ENCODE measurements at regions not wholly inside any gene's neighbourhood (a gene's known extent, or its start where the extent isn't known, plus 50 kb on each side); places are given as distances from the start of the nearest gene placed in this dataset.

DNA sequence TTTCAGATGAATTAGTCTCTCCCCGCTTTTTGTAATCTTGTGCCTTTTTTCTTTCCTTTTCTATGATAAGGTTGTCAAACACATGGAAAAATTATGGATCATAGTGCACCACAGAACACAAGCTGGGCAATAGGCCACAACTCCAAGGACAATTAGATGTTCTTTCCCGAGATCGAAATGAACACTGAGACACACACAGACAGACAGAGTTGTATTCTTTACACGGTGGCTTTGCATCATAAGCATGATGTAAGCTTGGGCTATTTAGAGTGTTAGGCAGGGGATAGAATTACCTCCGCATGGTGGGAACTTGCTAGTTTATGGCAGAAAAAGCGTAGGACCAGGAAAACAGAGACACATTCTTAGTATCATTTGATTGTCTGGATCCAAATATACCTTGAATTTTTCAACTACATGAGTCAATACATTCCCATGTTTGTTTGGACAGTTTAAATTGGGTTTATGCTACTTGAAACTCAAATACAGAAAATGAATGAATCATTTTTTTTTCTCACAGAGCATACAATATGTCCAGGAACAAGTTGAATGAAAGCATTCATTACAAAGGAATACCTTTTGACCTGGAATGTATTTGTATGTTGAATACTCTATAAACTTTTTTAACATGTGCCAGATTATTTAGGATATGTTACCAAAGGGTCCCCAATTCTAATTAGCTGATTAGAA is 1611.5 kb upstream of the TMEFF2 start:
- Mint-ChIP-seq H3K4me1 (no peaks in the 10 kb centered on the region), H3K9me3 (no peaks in the 10 kb centered on the region), H3K36me3 (no peaks in the 10 kb centered on the region), H3K27me3 (ENCODE audit: low read depth in 3 of 3) (no peaks in the 10 kb centered on the region), H3K4me3 (no peak overlapping the region), H3K27ac (no peak overlapping the region)
- WGBS (ENCODE audit: insufficient coverage), result 80% methylated on average over 2 of the region's 6 CpGs
- intact Hi-C loops (cut with micrococcal nuclease), result no loop called here
- H3K9me3 ChIP-seq (replicated peaks in 1 of 2; ENCODE audit: control insufficient read depth in 1 of 2, insufficient read depth in 1 of 2, low read length in 2 of 2), result no peaks in the 10 kb centered on the region
- no peaks in the 10 kb centered on the region for H3K79me2 ChIP-seq (ENCODE audit: insufficient read depth, low read length)
- H3K4me3 ChIP-seq (replicated peaks in 1 of 3; ENCODE audit: low read depth in 2 of 3, low read length in 3 of 3), result no peak overlapping the region
- no peaks in the 10 kb centered on the region for H4K20me1 ChIP-seq (ENCODE audit: insufficient read depth, low read length)
- no peaks in the 10 kb centered on the region for H3K36me3 ChIP-seq (replicated peaks in 1 of 2; ENCODE audit: control insufficient read depth in 1 of 2, insufficient read depth in 2 of 2, low read length in 2 of 2)
- H3K4me1 ChIP-seq (ENCODE audit: control insufficient read depth in 1 of 2, insufficient read depth in 2 of 2, low read length in 2 of 2), result no peaks in the 10 kb centered on the region
- H2AFZ ChIP-seq (ENCODE audit: insufficient read depth, low read depth, low read length, poor library complexity, severe bottlenecking), result no peak overlapping the region
- H3K9ac ChIP-seq (ENCODE audit: insufficient read depth, low read length, poor library complexity, severe bottlenecking), result no peak overlapping the region
- TF ChIP-seq, protein P1, sequence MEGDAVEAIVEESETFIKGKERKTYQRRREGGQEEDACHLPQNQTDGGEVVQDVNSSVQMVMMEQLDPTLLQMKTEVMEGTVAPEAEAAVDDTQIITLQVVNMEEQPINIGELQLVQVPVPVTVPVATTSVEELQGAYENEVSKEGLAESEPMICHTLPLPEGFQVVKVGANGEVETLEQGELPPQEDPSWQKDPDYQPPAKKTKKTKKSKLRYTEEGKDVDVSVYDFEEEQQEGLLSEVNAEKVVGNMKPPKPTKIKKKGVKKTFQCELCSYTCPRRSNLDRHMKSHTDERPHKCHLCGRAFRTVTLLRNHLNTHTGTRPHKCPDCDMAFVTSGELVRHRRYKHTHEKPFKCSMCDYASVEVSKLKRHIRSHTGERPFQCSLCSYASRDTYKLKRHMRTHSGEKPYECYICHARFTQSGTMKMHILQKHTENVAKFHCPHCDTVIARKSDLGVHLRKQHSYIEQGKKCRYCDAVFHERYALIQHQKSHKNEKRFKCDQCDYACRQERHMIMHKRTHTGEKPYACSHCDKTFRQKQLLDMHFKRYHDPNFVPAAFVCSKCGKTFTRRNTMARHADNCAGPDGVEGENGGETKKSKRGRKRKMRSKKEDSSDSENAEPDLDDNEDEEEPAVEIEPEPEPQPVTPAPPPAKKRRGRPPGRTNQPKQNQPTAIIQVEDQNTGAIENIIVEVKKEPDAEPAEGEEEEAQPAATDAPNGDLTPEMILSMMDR (IDR thresholded peaks at IDR 0.05), result no peak
- H3K4me2 ChIP-seq (replicated peaks; ENCODE audit: extremely low read depth, low read length, poor library complexity, severe bottlenecking), result no peak overlapping the region
- no peak for DNase-seq
- H3K27me3 ChIP-seq (ENCODE audit: control insufficient read depth in 2 of 2, insufficient read depth in 2 of 2, low read length in 2 of 2), result no peaks in the 10 kb centered on the region
- no peak overlapping the region for H3K27ac ChIP-seq (ENCODE audit: low read depth in 1 of 2, low read length in 2 of 2)

DNA sequence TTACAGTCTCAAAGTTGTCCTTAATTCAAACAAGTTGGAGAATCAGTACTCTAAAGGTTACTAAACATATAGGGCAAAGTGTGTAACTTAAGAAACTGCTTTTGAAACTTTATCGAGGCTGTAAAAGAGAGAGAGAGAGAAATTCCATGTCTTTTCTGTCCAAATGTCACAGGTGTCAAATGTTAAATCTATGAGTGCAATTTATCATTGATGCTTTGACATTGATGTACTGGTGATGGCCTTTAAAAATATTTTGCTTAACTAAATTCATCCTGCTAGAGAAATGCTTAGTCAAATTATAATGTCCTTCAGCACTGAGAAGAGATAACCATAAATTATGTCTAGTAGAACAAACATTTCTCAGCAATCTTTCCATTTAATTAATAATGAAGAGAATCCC is 1602.1 kb upstream of the TMEFF2 start:
- Histone ChIP-seq H3K4me1 (ENCODE audit: control insufficient read depth in 1 of 2, insufficient read depth in 2 of 2, low read length in 2 of 2) (no peaks in the 10 kb centered on the region), H3K9me3 (replicated peaks in 1 of 2; ENCODE audit: control insufficient read depth in 1 of 2, insufficient read depth in 1 of 2, low read length in 2 of 2) (no peaks in the 10 kb centered on the region), H3K27ac (ENCODE audit: low read depth in 1 of 2, low read length in 2 of 2) (no peak overlapping the region), H3K9ac (ENCODE audit: insufficient read depth, low read length, poor library complexity, severe bottlenecking) (no peak overlapping the region), H3K36me3 (replicated peaks in 1 of 2; ENCODE audit: control insufficient read depth in 1 of 2, insufficient read depth in 2 of 2, low read length in 2 of 2) (no peaks in the 10 kb centered on the region), H3K4me2 (replicated peaks; ENCODE audit: extremely low read depth, low read length, poor library complexity, severe bottlenecking) (no peak overlapping the region), H3K4me3 (replicated peaks in 1 of 3; ENCODE audit: low read depth in 2 of 3, low read length in 3 of 3) (no peak overlapping the region), H2AFZ (ENCODE audit: insufficient read depth, low read depth, low read length, poor library complexity, severe bottlenecking) (no peak overlapping the region), H3K27me3 (ENCODE audit: control insufficient read depth in 2 of 2, insufficient read depth in 2 of 2, low read length in 2 of 2) (no peaks in the 10 kb centered on the region), H4K20me1 (ENCODE audit: insufficient read depth, low read length) (no peaks in the 10 kb centered on the region), H3K79me2 (ENCODE audit: insufficient read depth, low read length) (no peaks in the 10 kb centered on the region)
- peaks cover 0 to 5% (median 0%) of the 10 kb centered on the region in 7 donors for H3K9me3 Mint-ChIP-seq
- DNase-seq, result no peak
- H3K4me1 Mint-ChIP-seq, result no peaks in the 10 kb centered on the region
- H3K27ac Mint-ChIP-seq, result no peak overlapping the region
- no CpG with 5 or more reads among the region's 1 CpG for WGBS (ENCODE audit: insufficient coverage)
- H3K4me3 Mint-ChIP-seq, result no peak overlapping the region
- H3K27me3 Mint-ChIP-seq (ENCODE audit: low read depth in 3 of 3), result peaks cover 0 to 1% (median 0%) of the 10 kb centered on the region in 3 donors
- TF ChIP-seq, protein P1 (IDR thresholded peaks at IDR 0.05), result no peak
- H3K36me3 Mint-ChIP-seq, result no peaks in the 10 kb centered on the region
- intact Hi-C loops (cut with micrococcal nuclease), result no loop called here

Measured in CD14-positive monocyte (primary cell).